Bronchial epithelial cell (primary cell): ENCODE measurements at regions not wholly inside any gene's neighbourhood (a gene's known extent, or its start where the extent isn't known, plus 50 kb on each side); places are given as distances from the start of the nearest gene placed in this dataset.

Source experiments
- DNase-seq: peaks from one replicate; pipeline ENCODE4 v3.0.0-alpha.2; 2010; ENCODE audit warnings: low read depth
- FAIRE-seq: peaks from 2 replicates; lab custom pipeline; 2011; peaks lifted over from hg19 to GRCh38; lab: Jason Lieb, UNC
- H3K27me3 ChIP-seq: 2 replicates; pipeline ENCODE4 v1.5.1; 2011; ENCODE audit warnings: low read length; ENCODE audit not compliant: control insufficient read depth, insufficient read depth
- H3K36me3 ChIP-seq: 2 replicates; pipeline ENCODE4 v1.5.1; 2011; ENCODE audit warnings: low read length; ENCODE audit not compliant: control insufficient read depth, insufficient read depth
- H3K4me3 ChIP-seq: 2 replicates; pipeline ENCODE4 v1.5.1; 2011; ENCODE audit warnings: mild to moderate bottlenecking, low read depth, low read length, control low read depth
- CTCF ChIP-seq: IDR thresholded peaks from 2 replicates; pipeline ENCODE4 v1.5.1; 2011; ENCODE audit warnings: mild to moderate bottlenecking, moderate library complexity, low read length, control low read depth, inconsistent platforms; ENCODE audit not compliant: insufficient read depth, severe bottlenecking

- DNase-seq (no peak), FAIRE-seq (no peak)
- no peaks in the 10 kb centered on the region for H3K27me3 ChIP-seq
- TF ChIP-seq CTCF = no peak
- H3K36me3 ChIP-seq = no peaks in the 10 kb centered on the region
- H3K4me3 ChIP-seq = no peak overlapping the region
Observed at GRCh38 chr2:236943841-236944513, 141.7 kb upstream of the COPS8 start.

GRCh38 chr2:236944561-236944960, 141.1 kb upstream of the COPS8 start:
- no peak for TF ChIP-seq CTCF
- FAIRE-seq (no peak), DNase-seq (no peak)
- no peaks in the 10 kb centered on the region for H3K36me3 ChIP-seq
- H3K4me3 ChIP-seq = no peak overlapping the region
- no peaks in the 10 kb centered on the region for H3K27me3 ChIP-seq

- Histone ChIP-seq H3K36me3 (no peaks in the 10 kb centered on the region), H3K4me3 (no peak overlapping the region), H3K27me3 (no peaks in the 10 kb centered on the region)
- FAIRE-seq = no peak
- DNase-seq = no peak
- TF ChIP-seq CTCF = no peak
Observed at GRCh38 chr2:236945431-236946016, 140.2 kb upstream of the COPS8 start.

GRCh38 chr2:236946871-236947270, 138.8 kb upstream of the COPS8 start:
- DNase-seq (no peak), FAIRE-seq (peak; percentile 28)
- no peak for TF ChIP-seq CTCF
- Histone ChIP-seq H3K27me3 (no peaks in the 10 kb centered on the region), H3K36me3 (no peaks in the 10 kb centered on the region), H3K4me3 (no peak overlapping the region)

- Histone ChIP-seq H3K27me3 (no peaks in the 10 kb centered on the region), H3K4me3 (no peak overlapping the region), H3K36me3 (no peaks in the 10 kb centered on the region)
- no peak for TF ChIP-seq CTCF
- FAIRE-seq (no peak), DNase-seq (no peak)
Observed at GRCh38 chr2:236947294-236947693, 138.4 kb upstream of the COPS8 start.
